ENCODE measurements at regions not wholly inside any gene's neighbourhood (a gene's known extent, or its start where the extent isn't known, plus 50 kb on each side); places are given as distances from the start of the nearest gene placed in this dataset.

- no peaks in the 10 kb centered on the region for H4K20me1 ChIP-seq (replicated peaks; ENCODE audit: insufficient read depth)
- no peak overlapping the region for H3K4me3 ChIP-seq
- Mint-ChIP-seq H3K27ac (no peak overlapping the region), H3K4me1 (peaks cover 4% of the 10 kb centered on the region; the same call in 1 of the 3 replicates), H3K27me3 (ENCODE audit: insufficient read depth, low read depth, poor library complexity) (peaks cover 9% of the 10 kb centered on the region), H3K4me3 (no peak overlapping the region), H3K9me3 (no peaks in the 10 kb centered on the region), H3K36me3 (ENCODE audit: low read depth) (no peaks in the 10 kb centered on the region)
- H3F3A ChIP-seq (replicated peaks; ENCODE audit: low read depth), result no peaks in the 10 kb centered on the region
- ATAC-seq (no peak), DNase-seq (ENCODE audit: low spot score) (no peak)
- H3K9me2 ChIP-seq (ENCODE audit: insufficient read depth), result no peaks in the 10 kb centered on the region
- H3K36me3 ChIP-seq (ENCODE audit: insufficient read depth), result no peaks in the 10 kb centered on the region
- no peak overlapping the region for H3K27ac ChIP-seq (ENCODE audit: low read depth)
- TF ChIP-seq JUNB (IDR thresholded peaks at IDR 0.05; ENCODE audit: unreplicated experiment), result no peak
- no peak for TF ChIP-seq ETS1 (IDR thresholded peaks at IDR 0.05)
- no peak for TF ChIP-seq ZNF114 (CRISPR knock-in tag; IDR thresholded peaks at IDR 0.05)
- TF ChIP-seq ZNF331 (CRISPR knock-in tag; IDR thresholded peaks at IDR 0.05; ENCODE audit: low read depth), result no peak
- no peak for TF ChIP-seq EZH2 (IDR thresholded peaks at IDR 0.05; ENCODE audit: low read depth, unreplicated experiment)
- no peak overlapping the region for H2AFZ ChIP-seq
- no peaks in the 10 kb centered on the region for H3K27me3 ChIP-seq (ENCODE audit: insufficient read depth)
- H3K79me2 ChIP-seq (replicated peaks; ENCODE audit: insufficient read depth), result no peaks in the 10 kb centered on the region
- H3K4me1 ChIP-seq (ENCODE audit: insufficient read depth), result no peaks in the 10 kb centered on the region
- no peak overlapping the region for H3K4me2 ChIP-seq
Measured at GRCh38 chr14:104428860-104429259, 150.7 kb upstream of the C14orf180 start.

GRCh38 chr14:104429291-104429861 is 150.2 kb upstream of the C14orf180 start:
- Mint-ChIP-seq H3K27ac (no peak overlapping the region), H3K9me3 (no peaks in the 10 kb centered on the region), H3K4me3 (no peak overlapping the region), H3K4me1 (peaks cover 4% of the 10 kb centered on the region; the same call in 1 of the 3 replicates), H3K36me3 (ENCODE audit: low read depth) (no peaks in the 10 kb centered on the region), H3K27me3 (ENCODE audit: insufficient read depth, low read depth, poor library complexity) (peaks cover 9% of the 10 kb centered on the region)
- Histone ChIP-seq H3K9me2 (ENCODE audit: insufficient read depth) (no peaks in the 10 kb centered on the region), H2AFZ (no peak overlapping the region), H3K4me3 (no peak overlapping the region), H3K4me2 (no peak overlapping the region), H4K20me1 (replicated peaks; ENCODE audit: insufficient read depth) (no peaks in the 10 kb centered on the region), H3F3A (replicated peaks; ENCODE audit: low read depth) (no peaks in the 10 kb centered on the region), H3K27ac (ENCODE audit: low read depth) (no peak overlapping the region), H3K4me1 (ENCODE audit: insufficient read depth) (no peaks in the 10 kb centered on the region), H3K36me3 (ENCODE audit: insufficient read depth) (no peaks in the 10 kb centered on the region), H3K27me3 (ENCODE audit: insufficient read depth) (no peaks in the 10 kb centered on the region), H3K79me2 (replicated peaks; ENCODE audit: insufficient read depth) (no peaks in the 10 kb centered on the region)
- no peak for ATAC-seq
- TF ChIP-seq EZH2 (IDR thresholded peaks at IDR 0.05; ENCODE audit: low read depth, unreplicated experiment) (no peak), ZNF462 (CRISPR knock-in tag; IDR thresholded peaks at IDR 0.05) (no peak), STAT1 (IDR thresholded peaks at IDR 0.05; ENCODE audit: unreplicated experiment) (no peak)
- no peak for DNase-seq (ENCODE audit: low spot score)

Data from GM23338 (cell line).